Loucy (cell line): ENCODE measurements at regions not wholly inside any gene's neighbourhood (a gene's known extent, or its start where the extent isn't known, plus 50 kb on each side); places are given as distances from the start of the nearest gene placed in this dataset.

Source experiments
- H2AFZ ChIP-seq: fragments of 200-600 bp; sonication (generic); 2 replicates; pipeline ENCODE4 v1.6.0; 2016; ENCODE audit warnings: antibody characterized with exemption, mild to moderate bottlenecking, low read length, moderate library complexity
- H3F3A ChIP-seq: fragments of 200-600 bp; 2 replicates; pipeline ENCODE4 v1.6.0; 2016; ENCODE audit warnings: antibody characterized with exemption, low read depth, mild to moderate bottlenecking
- H3K27me3 ChIP-seq: fragments of 200-600 bp; sonication (generic); 2 replicates; pipeline ENCODE4 v1.6.1; 2014; ENCODE audit warnings: low read length, mild to moderate bottlenecking; ENCODE audit not compliant: insufficient read depth, poor library complexity, severe bottlenecking
- H3K36me3 ChIP-seq: fragments of 200-600 bp; sonication (generic); 2 replicates; pipeline ENCODE4 v1.6.1; 2016; ENCODE audit warnings: low read length; ENCODE audit not compliant: insufficient read depth
- H3K4me1 ChIP-seq: fragments of 200-600 bp; sonication (generic); 2 replicates; pipeline ENCODE4 v1.5.1; 2014; ENCODE audit warnings: low read length, mild to moderate bottlenecking; ENCODE audit not compliant: insufficient read depth, poor library complexity, severe bottlenecking
- H3K4me2 ChIP-seq: fragments of 200-600 bp; sonication (generic); 2 replicates; pipeline ENCODE4 v1.6.0; 2014; ENCODE audit warnings: antibody characterized with exemption, low read length, low read depth, mild to moderate bottlenecking; ENCODE audit not compliant: poor library complexity, severe bottlenecking
- H3K4me3 ChIP-seq: fragments of 200-600 bp; sonication (generic); 2 replicates; pipeline ENCODE4 v1.5.1; 2014; ENCODE audit warnings: low read length, mild to moderate bottlenecking, mixed read lengths; ENCODE audit not compliant: poor library complexity, severe bottlenecking
- H3K79me2 ChIP-seq: fragments of 200-600 bp; sonication (generic); 2 replicates; pipeline ENCODE4 v1.6.1; 2014; ENCODE audit warnings: low read length; ENCODE audit not compliant: insufficient read depth
- H3K9ac ChIP-seq: fragments of 200-600 bp; sonication (generic); 2 replicates; pipeline ENCODE4 v1.6.0; 2014; ENCODE audit warnings: mild to moderate bottlenecking, low read depth, low read length, moderate library complexity; ENCODE audit not compliant: poor library complexity, severe bottlenecking
- H3K9me2 ChIP-seq: fragments of 200-600 bp; sonication (generic); replicated peaks from 2 replicates; pipeline ENCODE4 v1.6.1; 2016; ENCODE audit warnings: low read depth, low read length, mixed read lengths
- H3K9me3 ChIP-seq: fragments of 200-600 bp; sonication (generic); 2 replicates; pipeline ENCODE4 v1.6.1; 2014; ENCODE audit warnings: mild to moderate bottlenecking, antibody characterized with exemption, low read length, low read depth; ENCODE audit not compliant: insufficient read depth
- H4K20me1 ChIP-seq: fragments of 200-600 bp; sonication (generic); 2 replicates; pipeline ENCODE4 v1.6.0; 2014; ENCODE audit warnings: antibody characterized with exemption, low read length, mild to moderate bottlenecking; ENCODE audit not compliant: insufficient read depth, poor library complexity, severe bottlenecking
- CTCF ChIP-seq: fragments of 200-600 bp; sonication (generic); conservative IDR thresholded peaks from 2 replicates; pipeline ENCODE4 v1.5.1; 2014; ENCODE audit warnings: mild to moderate bottlenecking, antibody characterized with exemption, low read length
- EZH2phosphoT487 ChIP-seq: fragments of 200-600 bp; IDR thresholded peaks from 2 replicates; pipeline ENCODE4 v1.6.1; 2018; ENCODE audit warnings: antibody characterized with exemption, mild to moderate bottlenecking, moderate library complexity, borderline replicate concordance

GRCh38 chr1:207968521-207969009 is 57.6 kb upstream of the CD34 start:
- Histone ChIP-seq H4K20me1 (no peaks in the 10 kb centered on the region), H3K4me1 (peaks cover 5% of the 10 kb centered on the region), H3F3A (no peaks in the 10 kb centered on the region), H3K4me3 (no peak overlapping the region), H3K4me2 (no peak overlapping the region), H3K36me3 (no peaks in the 10 kb centered on the region), H3K9ac (no peak overlapping the region), H2AFZ (no peak overlapping the region), H3K79me2 (no peaks in the 10 kb centered on the region), H3K9me2 (no peaks in the 10 kb centered on the region), H3K9me3 (no peaks in the 10 kb centered on the region), H3K27me3 (no peaks in the 10 kb centered on the region)
- TF ChIP-seq CTCF (no peak), EZH2phosphoT487 (no peak)

- Histone ChIP-seq H3K9me2 (no peaks in the 10 kb centered on the region), H3K36me3 (no peaks in the 10 kb centered on the region), H3K4me2 (no peak overlapping the region), H3K9ac (no peak overlapping the region), H3K4me3 (no peak overlapping the region), H3K27me3 (no peaks in the 10 kb centered on the region), H3K79me2 (no peaks in the 10 kb centered on the region; the same call in 1 of the 2 replicates), H2AFZ (no peak overlapping the region), H3F3A (no peaks in the 10 kb centered on the region), H3K9me3 (no peaks in the 10 kb centered on the region), H3K4me1 (peaks cover 12% of the 10 kb centered on the region), H4K20me1 (no peaks in the 10 kb centered on the region)
- no peak for TF ChIP-seq CTCF
- no peak for TF ChIP-seq EZH2phosphoT487
Observed at GRCh38 chr1:207967703-207968102, 56.8 kb upstream of the CD34 start.

GRCh38 chr1:207966521-207966920 is 55.6 kb upstream of the CD34 start:
- TF ChIP-seq EZH2phosphoT487 = no peak
- TF ChIP-seq CTCF = no peak
- no peaks in the 10 kb centered on the region for H3K27me3 ChIP-seq

More at GRCh38 chr1:207966521-207966920, 55.6 kb upstream of the CD34 start:
- Histone ChIP-seq H2AFZ (no peak overlapping the region), H3K79me2 (no peaks in the 10 kb centered on the region; the same call in 1 of the 2 replicates), H3K9me3 (no peaks in the 10 kb centered on the region), H4K20me1 (no peaks in the 10 kb centered on the region), H3K4me1 (peaks cover 16% of the 10 kb centered on the region), H3K36me3 (no peaks in the 10 kb centered on the region), H3K9me2 (no peaks in the 10 kb centered on the region), H3K4me2 (no peak overlapping the region), H3K9ac (no peak overlapping the region), H3K4me3 (no peak overlapping the region), H3F3A (no peaks in the 10 kb centered on the region)
